B cell (primary cell): ENCODE measurements at regions not wholly inside any gene's neighbourhood (a gene's known extent, or its start where the extent isn't known, plus 50 kb on each side); places are given as distances from the start of the nearest gene placed in this dataset.

Experiments used
- CTCF ChIP-seq: fragments of 200-600 bp; IDR thresholded peaks from one replicate; pipeline ENCODE4 v1.8.0; 2022; ENCODE audit warnings: antibody characterized with exemption, mild to moderate bottlenecking
- EZH2 ChIP-seq: IDR thresholded peaks from 2 replicates; pipeline ENCODE4 v1.6.1; 2012; ENCODE audit warnings: borderline replicate concordance, low read depth, mild to moderate bottlenecking, moderate library complexity, low read length; ENCODE audit not compliant: insufficient read depth, poor library complexity, severe bottlenecking

DNA sequence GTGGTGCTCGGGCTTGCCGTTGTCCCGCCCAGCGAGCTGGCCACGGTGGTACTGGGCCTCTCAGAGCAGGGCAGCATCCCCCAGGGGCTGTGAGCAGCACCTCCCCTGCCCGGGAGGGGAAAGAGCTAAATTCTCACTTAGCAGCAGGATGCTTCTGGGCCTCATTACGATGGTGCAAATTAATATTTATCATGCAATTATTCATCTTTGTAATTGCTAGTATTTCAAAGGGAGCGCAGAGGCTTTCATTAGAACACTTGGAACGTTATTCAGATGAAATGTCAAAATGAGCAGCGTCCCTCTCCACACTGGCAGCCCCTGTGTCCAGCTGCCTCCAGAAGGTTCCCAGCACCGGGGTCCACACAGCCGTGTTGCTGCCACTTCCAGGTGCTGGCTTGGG lies 95.9 kb upstream of the PRR5 start:
- TF ChIP-seq CTCF: no peak
- TF ChIP-seq EZH2: no peak
